Panc1 (cell line): ENCODE measurements at regions not wholly inside any gene's neighbourhood (a gene's known extent, or its start where the extent isn't known, plus 50 kb on each side); places are given as distances from the start of the nearest gene placed in this dataset.
"Not testable (repeated sequence)": the region's sequence is repeated elsewhere in the genome, so short reads cannot be mapped to it uniquely, and the experiment has no call there.

ENCODE experiments used
- ATAC-seq: fragments of 200-7000 bp; cut with Tn5 transposase; 2 replicates; pipeline ENCODE4 v1.9.1; 2020; ENCODE audit warnings: mild to moderate bottlenecking, moderate library complexity
- BruUV-seq: library from RNA; stranded (reverse); fragments of 400-500 nt; replicated peaks from 2 replicates; lab custom pipeline; 2021; lab: Mats Ljungman, UMichigan
- CTCF ChIA-PET: fragments of 300-600 bp; sonication (Branson Sonifier 250); formaldehyde crosslinking; loops from one replicate; lab custom pipeline; 2022; ENCODE audit warnings: antibody characterized with exemption; lab: Charles Lee
- POLR2A ChIA-PET: fragments of 300-600 bp; sonication (Branson Sonifier 250); formaldehyde crosslinking; loops from one replicate; lab custom pipeline; 2022; ENCODE audit warnings: antibody characterized with exemption; lab: Charles Lee
- DNase-seq: peaks from one replicate; pipeline ENCODE4 v3.0.0-alpha.2; 2010; ENCODE audit warnings: low read depth, low spot score
- H3K27ac ChIP-seq: 2 replicates; pipeline ENCODE4 v1.5.1; 2011; ENCODE audit warnings: mild to moderate bottlenecking, low read length, inconsistent platforms
- H3K27me3 ChIP-seq: fragments of 200-500 bp; sonication (Bioruptor generic); 2 replicates; pipeline ENCODE4 v1.6.0; 2014; ENCODE audit warnings: low read length, inconsistent platforms; ENCODE audit not compliant: control insufficient read depth, insufficient read depth
- H3K36me3 ChIP-seq: fragments of 200-500 bp; sonication (Bioruptor generic); 2 replicates; pipeline ENCODE4 v1.5.1; 2014; ENCODE audit warnings: inconsistent platforms, mild to moderate bottlenecking, low read length, moderate library complexity; ENCODE audit not compliant: control insufficient read depth, insufficient read depth
- H3K4me1 ChIP-seq: 2 replicates; pipeline ENCODE4 v1.5.1; 2011; ENCODE audit warnings: inconsistent platforms, mild to moderate bottlenecking, low read length, moderate library complexity; ENCODE audit not compliant: control insufficient read depth, insufficient read depth
- H3K4me3 ChIP-seq, 2 experiments: 2 replicates each; pipeline ENCODE4 v1.5.1; 2011 to 2012; ENCODE audit warnings: low read depth in 2 of 2, low read length in 2 of 2, mild to moderate bottlenecking in 2 of 2, inconsistent platforms in 1 of 2, moderate library complexity in 1 of 2
- H3K9me3 ChIP-seq: fragments of 200-500 bp; sonication (Bioruptor generic); 2 replicates; pipeline ENCODE4 v1.5.1; 2014; ENCODE audit warnings: low read depth, mild to moderate bottlenecking, inconsistent platforms, low read length, moderate library complexity; ENCODE audit not compliant: control insufficient read depth, insufficient read depth
- POLR2AphosphoS5 ChIP-seq: IDR thresholded peaks from 2 replicates; pipeline ENCODE4 v1.6.1; 2012; ENCODE audit warnings: mild to moderate bottlenecking, low read depth, low read length, moderate library complexity
- SIN3A ChIP-seq: IDR thresholded peaks from 2 replicates; pipeline ENCODE4 v1.6.1; 2012; ENCODE audit warnings: low read depth, mild to moderate bottlenecking, low read length, moderate library complexity, borderline replicate concordance; ENCODE audit not compliant: insufficient read depth
- TCF7L2 ChIP-seq: IDR thresholded peaks from 2 replicates; pipeline ENCODE4 v1.6.1; 2011; ENCODE audit warnings: mild to moderate bottlenecking, low read depth, low read length, inconsistent platforms
- in situ Hi-C: cut with HindIII; loops from 2 replicates; pipeline ENCODE4 v1.10.0; 2016; ENCODE audit warnings: low sequenced_read_pairs, low pct_unique_long_range_greater_than_20kb
- intact Hi-C: fragments of 100-400 bp; cut with micrococcal nuclease; formaldehyde crosslinking; loops from one replicate; pipeline ENCODE4 v1.10.0; 2022; ENCODE audit not compliant: unreplicated experiment
- TF ChIP-seq, protein P1 (sequence below), 2 experiments: IDR thresholded peaks; 2 replicates each; pipeline ENCODE4 v1.6.1; 2011 to 2012; ENCODE audit warnings: low read depth in 2 of 2, control low read depth in 1 of 2, low read length in 1 of 2, mild to moderate bottlenecking in 1 of 2, moderate library complexity in 1 of 2; ENCODE audit not compliant: insufficient read depth in 1 of 2
- TF ChIP-seq, protein P2 (sequence below): fragments of 450-650 bp; IDR thresholded peaks from 2 replicates; pipeline ENCODE4 v1.5.1; 2017; ENCODE audit warnings: mild to moderate bottlenecking

- in situ Hi-C loops (no loop called here), intact Hi-C loops (no loop called here)
- Histone ChIP-seq H3K9me3 (no peaks in the 10 kb centered on the region), H3K4me3 (no peak overlapping the region), H3K36me3 (no peaks in the 10 kb centered on the region), H3K27me3 (no peaks in the 10 kb centered on the region), H3K4me1 (no peaks in the 10 kb centered on the region), H3K27ac (no peak overlapping the region)
- no peak for TF ChIP-seq TCF7L2
- TF ChIP-seq SIN3A, result no peak
- TF ChIP-seq, protein P1, sequence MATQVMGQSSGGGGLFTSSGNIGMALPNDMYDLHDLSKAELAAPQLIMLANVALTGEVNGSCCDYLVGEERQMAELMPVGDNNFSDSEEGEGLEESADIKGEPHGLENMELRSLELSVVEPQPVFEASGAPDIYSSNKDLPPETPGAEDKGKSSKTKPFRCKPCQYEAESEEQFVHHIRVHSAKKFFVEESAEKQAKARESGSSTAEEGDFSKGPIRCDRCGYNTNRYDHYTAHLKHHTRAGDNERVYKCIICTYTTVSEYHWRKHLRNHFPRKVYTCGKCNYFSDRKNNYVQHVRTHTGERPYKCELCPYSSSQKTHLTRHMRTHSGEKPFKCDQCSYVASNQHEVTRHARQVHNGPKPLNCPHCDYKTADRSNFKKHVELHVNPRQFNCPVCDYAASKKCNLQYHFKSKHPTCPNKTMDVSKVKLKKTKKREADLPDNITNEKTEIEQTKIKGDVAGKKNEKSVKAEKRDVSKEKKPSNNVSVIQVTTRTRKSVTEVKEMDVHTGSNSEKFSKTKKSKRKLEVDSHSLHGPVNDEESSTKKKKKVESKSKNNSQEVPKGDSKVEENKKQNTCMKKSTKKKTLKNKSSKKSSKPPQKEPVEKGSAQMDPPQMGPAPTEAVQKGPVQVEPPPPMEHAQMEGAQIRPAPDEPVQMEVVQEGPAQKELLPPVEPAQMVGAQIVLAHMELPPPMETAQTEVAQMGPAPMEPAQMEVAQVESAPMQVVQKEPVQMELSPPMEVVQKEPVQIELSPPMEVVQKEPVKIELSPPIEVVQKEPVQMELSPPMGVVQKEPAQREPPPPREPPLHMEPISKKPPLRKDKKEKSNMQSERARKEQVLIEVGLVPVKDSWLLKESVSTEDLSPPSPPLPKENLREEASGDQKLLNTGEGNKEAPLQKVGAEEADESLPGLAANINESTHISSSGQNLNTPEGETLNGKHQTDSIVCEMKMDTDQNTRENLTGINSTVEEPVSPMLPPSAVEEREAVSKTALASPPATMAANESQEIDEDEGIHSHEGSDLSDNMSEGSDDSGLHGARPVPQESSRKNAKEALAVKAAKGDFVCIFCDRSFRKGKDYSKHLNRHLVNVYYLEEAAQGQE (IDR thresholded peaks at IDR 0.05; ENCODE audit: insufficient read depth in 1 of 2, low read depth in 2 of 2, low read length in 1 of 2), result no peak
- TF ChIP-seq, protein P2, sequence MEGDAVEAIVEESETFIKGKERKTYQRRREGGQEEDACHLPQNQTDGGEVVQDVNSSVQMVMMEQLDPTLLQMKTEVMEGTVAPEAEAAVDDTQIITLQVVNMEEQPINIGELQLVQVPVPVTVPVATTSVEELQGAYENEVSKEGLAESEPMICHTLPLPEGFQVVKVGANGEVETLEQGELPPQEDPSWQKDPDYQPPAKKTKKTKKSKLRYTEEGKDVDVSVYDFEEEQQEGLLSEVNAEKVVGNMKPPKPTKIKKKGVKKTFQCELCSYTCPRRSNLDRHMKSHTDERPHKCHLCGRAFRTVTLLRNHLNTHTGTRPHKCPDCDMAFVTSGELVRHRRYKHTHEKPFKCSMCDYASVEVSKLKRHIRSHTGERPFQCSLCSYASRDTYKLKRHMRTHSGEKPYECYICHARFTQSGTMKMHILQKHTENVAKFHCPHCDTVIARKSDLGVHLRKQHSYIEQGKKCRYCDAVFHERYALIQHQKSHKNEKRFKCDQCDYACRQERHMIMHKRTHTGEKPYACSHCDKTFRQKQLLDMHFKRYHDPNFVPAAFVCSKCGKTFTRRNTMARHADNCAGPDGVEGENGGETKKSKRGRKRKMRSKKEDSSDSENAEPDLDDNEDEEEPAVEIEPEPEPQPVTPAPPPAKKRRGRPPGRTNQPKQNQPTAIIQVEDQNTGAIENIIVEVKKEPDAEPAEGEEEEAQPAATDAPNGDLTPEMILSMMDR, result no peak
- no peak for TF ChIP-seq POLR2AphosphoS5
- no peak for DNase-seq
- ChIA-PET POLR2A (interaction anchor here (0.5 kb wide), 1 partner anchor 301 kb away, joined by 3 read pairs; no protein-coding TSS in a partner anchor), CTCF (no interaction called here)
- BruUV-seq, result no TSS peak
- ATAC-seq, result no peak
These were observed 116.1 kb downstream of the POM121L12 start for GRCh38 chr7:53151496-53151895.

DNA sequence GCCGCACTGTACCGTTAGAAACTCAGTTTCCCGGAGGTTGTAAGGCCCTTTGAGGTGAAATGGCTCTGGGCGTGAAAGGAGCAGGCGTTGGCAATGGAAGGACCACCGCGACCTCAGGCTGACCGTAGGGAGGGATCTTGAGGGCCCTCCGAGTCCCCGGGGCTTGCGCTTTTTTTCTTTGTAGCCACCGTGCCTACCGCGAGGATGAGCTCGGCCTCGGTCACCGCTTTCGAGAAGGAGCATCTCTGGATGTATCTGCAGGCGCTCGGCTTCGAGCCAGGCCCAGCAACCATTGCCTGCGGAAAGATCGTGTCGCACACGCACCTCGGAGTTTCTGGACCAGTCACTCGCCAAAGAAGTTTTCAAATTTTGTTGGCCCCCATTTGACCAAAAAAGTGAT lies 151.8 kb downstream of the POM121L12 start:
- DNase-seq, H3K27me3 ChIP-seq, H3K4me1 ChIP-seq, H3K36me3 ChIP-seq, CTCF ChIA-PET, POLR2A ChIA-PET, H3K4me3 ChIP-seq, ATAC-seq, H3K27ac ChIP-seq, H3K9me3 ChIP-seq, in situ Hi-C loops, BruUV-seq, intact Hi-C loops: not testable (repeated sequence)

DNA sequence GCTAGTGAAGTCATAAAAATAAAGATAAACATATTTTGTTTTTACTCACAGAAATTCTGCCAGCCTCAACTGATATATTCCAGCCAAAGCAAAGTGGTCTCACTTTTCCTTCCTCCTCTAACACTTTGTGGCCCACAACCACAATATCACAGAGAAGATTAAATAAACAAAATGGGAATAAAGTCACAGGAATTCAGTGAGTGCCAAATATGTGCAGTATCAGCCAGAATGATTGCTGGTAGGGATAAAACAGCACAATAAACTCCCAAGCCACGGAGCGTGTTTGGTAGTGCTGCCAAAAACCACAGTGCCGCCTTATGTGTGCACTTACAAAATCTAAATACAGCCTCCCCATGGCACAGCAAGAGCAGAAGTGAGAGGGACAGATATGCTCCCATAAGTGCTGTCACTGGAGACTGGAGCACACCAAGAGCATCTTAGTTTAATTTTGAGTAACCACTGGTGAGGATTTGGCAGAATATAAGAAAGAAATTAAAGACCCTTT lies 155.8 kb downstream of the POM121L12 start:
- no TSS peak for BruUV-seq
- H3K4me3 ChIP-seq, result no peak overlapping the region
- H3K9me3 ChIP-seq, result peaks cover 2% of the 10 kb centered on the region; the same call in 1 of the 2 replicates
- H3K36me3 ChIP-seq, result no peaks in the 10 kb centered on the region
- TF ChIP-seq, protein P2, result no peak
- TF ChIP-seq TCF7L2 (no peak), SIN3A (no peak), POLR2AphosphoS5 (no peak)
- TF ChIP-seq, protein P1 (IDR thresholded peaks at IDR 0.05; ENCODE audit: insufficient read depth in 1 of 2, low read depth in 2 of 2, low read length in 1 of 2), result no peak
- H3K4me1 ChIP-seq, result no peaks in the 10 kb centered on the region
- ChIA-PET POLR2A (no interaction called here), CTCF (no interaction called here)
- no peak for ATAC-seq
- in situ Hi-C loops (no loop called here), intact Hi-C loops (no loop called here)
- H3K27me3 ChIP-seq, result no peaks in the 10 kb centered on the region
- H3K27ac ChIP-seq, result no peak overlapping the region
- DNase-seq, result no peak
